H9 (cell line): ENCODE measurements at regions not wholly inside any gene's neighbourhood (a gene's known extent, or its start where the extent isn't known, plus 50 kb on each side); places are given as distances from the start of the nearest gene placed in this dataset.

Experiments
- DNase-seq: peaks from one replicate; pipeline ENCODE4 v3.0.0-alpha.2; 2017
- H2AFZ ChIP-seq: one replicate; pipeline ENCODE4 v1.6.1; 2013; ENCODE audit warnings: mild to moderate bottlenecking, low read length, control low read depth, moderate library complexity
- H2AK5ac ChIP-seq: 2 replicates; pipeline ENCODE4 v1.6.1; 2013; ENCODE audit warnings: low read length, control low read depth, mixed read lengths; ENCODE audit not compliant: insufficient read length
- H2BK120ac ChIP-seq: one replicate; pipeline ENCODE4 v1.6.1; 2013; ENCODE audit warnings: low read depth, mild to moderate bottlenecking, low read length, control low read depth, inconsistent platforms; ENCODE audit not compliant: poor library complexity, severe bottlenecking
- H2BK12ac ChIP-seq: 2 replicates; pipeline ENCODE4 v1.6.1; 2013; ENCODE audit warnings: low read length, control low read depth, mixed read lengths, low read depth; ENCODE audit not compliant: insufficient read length
- H2BK15ac ChIP-seq: 2 replicates; pipeline ENCODE4 v1.6.1; 2013; ENCODE audit warnings: low read depth, low read length, control low read depth
- H2BK20ac ChIP-seq: one replicate; pipeline ENCODE4 v1.6.1; 2013; ENCODE audit warnings: low read depth, mild to moderate bottlenecking, low read length, control low read depth, inconsistent platforms; ENCODE audit not compliant: poor library complexity, severe bottlenecking
- H2BK5ac ChIP-seq: 2 replicates; pipeline ENCODE4 v1.6.1; 2013; ENCODE audit warnings: low read length, control low read depth, mixed read lengths; ENCODE audit not compliant: insufficient read length
- H3K14ac ChIP-seq: 2 replicates; pipeline ENCODE4 v1.6.1; 2013; ENCODE audit warnings: low read length, control low read depth; ENCODE audit not compliant: insufficient read depth
- H3K18ac ChIP-seq: 2 replicates; pipeline ENCODE4 v1.6.1; 2013; ENCODE audit warnings: low read depth, mild to moderate bottlenecking, mixed read lengths, low read length, control low read depth; ENCODE audit not compliant: insufficient read length
- H3K23ac ChIP-seq: 2 replicates; pipeline ENCODE4 v1.6.1; 2013; ENCODE audit warnings: low read length, control low read depth, mixed read lengths, low read depth; ENCODE audit not compliant: insufficient read length
- H3K23me2 ChIP-seq: 2 replicates; pipeline ENCODE4 v1.6.1; 2013; ENCODE audit warnings: low read depth, mild to moderate bottlenecking, mixed read lengths, low read length, control low read depth; ENCODE audit not compliant: insufficient read length, poor library complexity, severe bottlenecking
- H3K27ac ChIP-seq: 2 replicates; pipeline ENCODE4 v1.5.1; 2013; ENCODE audit warnings: low read length, control low read depth, mixed read lengths, low read depth; ENCODE audit not compliant: insufficient read length
- H3K27me3 ChIP-seq: 2 replicates; pipeline ENCODE4 v1.6.1; 2013; ENCODE audit warnings: low read length, control low read depth, inconsistent platforms; ENCODE audit not compliant: insufficient read depth
- H3K4ac ChIP-seq: 2 replicates; pipeline ENCODE4 v1.6.1; 2013; ENCODE audit warnings: low read depth, mild to moderate bottlenecking, control low read depth, inconsistent platforms, low read length, moderate library complexity
- H3K4me1 ChIP-seq: 2 replicates; pipeline ENCODE4 v1.6.1; 2013; ENCODE audit warnings: low read length, control low read depth, inconsistent platforms; ENCODE audit not compliant: insufficient read depth
- H3K4me2 ChIP-seq: 2 replicates; pipeline ENCODE4 v1.6.1; 2013; ENCODE audit warnings: low read length, control low read depth, mixed read lengths; ENCODE audit not compliant: insufficient read length, insufficient read depth
- H3K56ac ChIP-seq: 2 replicates; pipeline ENCODE4 v1.6.1; 2013; ENCODE audit warnings: low read depth, mild to moderate bottlenecking, mixed read lengths, low read length, control low read depth; ENCODE audit not compliant: insufficient read length
- H3K79me1 ChIP-seq: 2 replicates; pipeline ENCODE4 v1.6.1; 2013; ENCODE audit warnings: low read depth, mild to moderate bottlenecking, moderate library complexity, low read length, control low read depth, inconsistent platforms; ENCODE audit not compliant: insufficient read depth, poor library complexity, severe bottlenecking
- H3K79me2 ChIP-seq: 2 replicates; pipeline ENCODE4 v1.6.1; 2013; ENCODE audit warnings: low read length, control low read depth, inconsistent platforms; ENCODE audit not compliant: insufficient read depth
- H3K9ac ChIP-seq: 2 replicates; pipeline ENCODE4 v1.6.1; 2013; ENCODE audit warnings: low read length, control low read depth, mixed read lengths; ENCODE audit not compliant: insufficient read length; ENCODE audit errors: extremely low read depth
- H3K9me3 ChIP-seq: one replicate; pipeline ENCODE4 v1.6.1; 2013; ENCODE audit warnings: low read depth, low read length, inconsistent platforms; ENCODE audit not compliant: control insufficient read depth
- H3T11ph ChIP-seq: one replicate; pipeline ENCODE4 v1.6.1; 2013; ENCODE audit warnings: mild to moderate bottlenecking, low read length, control low read depth, inconsistent platforms
- H4K20me1 ChIP-seq: one replicate; pipeline ENCODE4 v1.6.1; 2013; ENCODE audit not compliant: control insufficient read depth, insufficient read length, insufficient read depth
- H4K5ac ChIP-seq: 2 replicates; pipeline ENCODE4 v1.6.1; 2013; ENCODE audit warnings: low read depth, mild to moderate bottlenecking, mixed read lengths, low read length, control low read depth; ENCODE audit not compliant: insufficient read length
- H4K8ac ChIP-seq: replicated peaks from 2 replicates; pipeline ENCODE4 v1.6.1; 2013; ENCODE audit warnings: low read length, control low read depth, mixed read lengths, low read depth; ENCODE audit not compliant: insufficient read length
- H4K91ac ChIP-seq: 2 replicates; pipeline ENCODE4 v1.6.1; 2013; ENCODE audit warnings: low read depth, mild to moderate bottlenecking, moderate library complexity, mixed read lengths, low read length, control low read depth; ENCODE audit not compliant: insufficient read length
- H3K27ac Mint-ChIP-seq, 3 experiments: 2 replicates in 2 of 3; 3 replicates in 1 of 3; pipeline ENCODE4 v1.8.0; 2020 to 2021; ENCODE audit warnings: mixed read lengths in 3 of 3, mild to moderate bottlenecking in 1 of 3, moderate library complexity in 1 of 3
- H3K27me3 Mint-ChIP-seq: 2 replicates; pipeline ENCODE4 v1.8.0; 2021; ENCODE audit warnings: low read depth, mild to moderate bottlenecking, moderate library complexity, mixed read lengths
- H3K36me3 Mint-ChIP-seq, 3 experiments: 2 replicates in 2 of 3; 3 replicates in 1 of 3; pipeline ENCODE4 v1.8.0; 2020 to 2021; ENCODE audit warnings: low read depth in 3 of 3, mixed read lengths in 3 of 3; ENCODE audit not compliant: insufficient read depth in 1 of 3
- H3K4me1 Mint-ChIP-seq, 2 experiments: 2 replicates each; pipeline ENCODE4 v1.8.0; 2020; ENCODE audit warnings: mixed read lengths in 2 of 2
- H3K4me3 Mint-ChIP-seq, 2 experiments: 2 replicates in 1 of 2; 3 replicates in 1 of 2; pipeline ENCODE4 v1.8.0; 2020 to 2021; ENCODE audit warnings: mild to moderate bottlenecking in 2 of 2, mixed read lengths in 2 of 2, moderate library complexity in 1 of 2
- H3K9me3 Mint-ChIP-seq, 2 experiments: 2 replicates in 1 of 2; 3 replicates in 1 of 2; pipeline ENCODE4 v1.8.0; 2020; ENCODE audit warnings: mild to moderate bottlenecking in 2 of 2, mixed read lengths in 2 of 2, moderate library complexity in 1 of 2
- WGBS: extraction: QIAGEN DNeasy Blood & Tissue Kit; methylation state at CpG from one replicate; pipeline ENCODE4 v1.1.7; 2013; ENCODE audit warnings: missing lambda C conversion rate, low lambda C conversion rate, mixed read lengths; ENCODE audit not compliant: insufficient read length; ENCODE audit errors: extremely low coverage; 5-methylcytosine and 5-hydroxymethylcytosine counted together
- TF ChIP-seq, protein P1 (sequence below): fragments of 200-600 bp; sonication (generic); conservative IDR thresholded peaks from 3 replicates; pipeline ENCODE4 v1.8.0; 2021; ENCODE audit warnings: antibody characterized with exemption, mild to moderate bottlenecking

DNA sequence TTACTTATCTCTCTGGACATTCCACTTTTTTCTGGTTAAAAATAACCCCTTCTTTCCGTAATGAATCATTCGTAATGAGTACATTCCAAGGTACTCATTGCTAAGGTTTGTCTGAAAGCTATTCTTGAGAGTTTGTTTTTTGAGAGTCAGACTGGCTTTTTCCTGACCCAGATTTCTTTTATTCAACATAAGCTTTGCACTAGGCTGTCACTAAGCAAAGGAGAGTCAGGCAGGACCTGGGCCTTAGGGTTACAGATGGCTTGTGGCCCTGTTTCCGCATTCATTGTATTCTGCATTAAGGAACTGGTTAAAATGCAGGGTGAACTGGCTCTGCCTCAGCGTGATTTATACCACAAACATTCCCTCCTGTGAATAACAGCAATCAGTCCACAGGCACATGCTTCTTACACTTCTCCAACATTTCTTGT is 84.1 kb downstream of the POM121L12 start:
- H2BK15ac ChIP-seq, result no peak overlapping the region; the same call in 1 of the 2 replicates
- no peak overlapping the region for H2BK12ac ChIP-seq
- Mint-ChIP-seq H3K27ac (no peak overlapping the region; a peak in 1 of 7 replicates), H3K4me1 (peaks cover 8 to 10% of the 10 kb centered on the region in 2 experiments), H3K9me3 (no peaks in the 10 kb centered on the region; a peak in 1 of 5 replicates), H3K27me3 (no peaks in the 10 kb centered on the region), H3K36me3 (no peaks in the 10 kb centered on the region), H3K4me3 (no peak overlapping the region)
- H2AFZ ChIP-seq, result peak overlapping the region; percentile 23
- H3K9ac ChIP-seq, result no peak overlapping the region
- no peak overlapping the region for H2BK5ac ChIP-seq
- H3K9me3 ChIP-seq, result no peaks in the 10 kb centered on the region
- no peak overlapping the region for H4K91ac ChIP-seq
- DNase-seq, result no peak
- no peak overlapping the region for H2BK120ac ChIP-seq
- H4K20me1 ChIP-seq, result no peaks in the 10 kb centered on the region
- H3K4ac ChIP-seq, result no peak overlapping the region
- no CpG with 5 or more reads among the region's 4 CpGs for WGBS
- H3K27me3 ChIP-seq, result no peaks in the 10 kb centered on the region
- H2AK5ac ChIP-seq, result no peak overlapping the region
- no peak overlapping the region for H2BK20ac ChIP-seq
- no peaks in the 10 kb centered on the region for H3K23me2 ChIP-seq
- no peak overlapping the region for H3K23ac ChIP-seq
- H3K18ac ChIP-seq, result no peak overlapping the region
- no peak overlapping the region for H3K14ac ChIP-seq
- TF ChIP-seq, protein P1, sequence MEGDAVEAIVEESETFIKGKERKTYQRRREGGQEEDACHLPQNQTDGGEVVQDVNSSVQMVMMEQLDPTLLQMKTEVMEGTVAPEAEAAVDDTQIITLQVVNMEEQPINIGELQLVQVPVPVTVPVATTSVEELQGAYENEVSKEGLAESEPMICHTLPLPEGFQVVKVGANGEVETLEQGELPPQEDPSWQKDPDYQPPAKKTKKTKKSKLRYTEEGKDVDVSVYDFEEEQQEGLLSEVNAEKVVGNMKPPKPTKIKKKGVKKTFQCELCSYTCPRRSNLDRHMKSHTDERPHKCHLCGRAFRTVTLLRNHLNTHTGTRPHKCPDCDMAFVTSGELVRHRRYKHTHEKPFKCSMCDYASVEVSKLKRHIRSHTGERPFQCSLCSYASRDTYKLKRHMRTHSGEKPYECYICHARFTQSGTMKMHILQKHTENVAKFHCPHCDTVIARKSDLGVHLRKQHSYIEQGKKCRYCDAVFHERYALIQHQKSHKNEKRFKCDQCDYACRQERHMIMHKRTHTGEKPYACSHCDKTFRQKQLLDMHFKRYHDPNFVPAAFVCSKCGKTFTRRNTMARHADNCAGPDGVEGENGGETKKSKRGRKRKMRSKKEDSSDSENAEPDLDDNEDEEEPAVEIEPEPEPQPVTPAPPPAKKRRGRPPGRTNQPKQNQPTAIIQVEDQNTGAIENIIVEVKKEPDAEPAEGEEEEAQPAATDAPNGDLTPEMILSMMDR, result no peak
- H4K8ac ChIP-seq, result no peak overlapping the region
- H3K4me1 ChIP-seq, result no peaks in the 10 kb centered on the region; the same call in 1 of the 2 replicates
- no peaks in the 10 kb centered on the region for H3K79me2 ChIP-seq
- H3T11ph ChIP-seq, result no peak overlapping the region
- no peak overlapping the region for H3K56ac ChIP-seq
- no peaks in the 10 kb centered on the region for H3K79me1 ChIP-seq
- H3K27ac ChIP-seq, result no peak overlapping the region
- no peak overlapping the region for H4K5ac ChIP-seq
- H3K4me2 ChIP-seq, result no peak overlapping the region
